ENCODE measurements at regions not wholly inside any gene's neighbourhood (a gene's known extent, or its start where the extent isn't known, plus 50 kb on each side); places are given as distances from the start of the nearest gene placed in this dataset.
"Not testable (repeated sequence)": the region's sequence is repeated elsewhere in the genome, so short reads cannot be mapped to it uniquely, and the experiment has no call there.

- H3K4me1 Mint-ChIP-seq (ENCODE audit: low read depth) = peaks cover 7% of the 10 kb centered on the region
- CTCF ChIA-PET = interaction anchor here (1.4 kb wide), 1 partner anchor 10 kb away, joined by 3 read pairs; no protein-coding TSS in a partner anchor
- no peak for DNase-seq
- POLR2A ChIA-PET = interaction anchor here (0.6 kb wide), 1 partner anchor 700 kb away, joined by 3 read pairs; no protein-coding TSS in a partner anchor
- intact Hi-C loops (cut with micrococcal nuclease) = no loop called here
- no peak overlapping the region for H3K4me3 Mint-ChIP-seq
- no peak overlapping the region for H3K27ac Mint-ChIP-seq
- H3K9me3 Mint-ChIP-seq = no peaks in the 10 kb centered on the region
- H3K27me3 Mint-ChIP-seq = peaks cover 29% of the 10 kb centered on the region
- TF ChIP-seq CTCF (IDR thresholded peaks at IDR 0.05) = no peak
- H3K36me3 Mint-ChIP-seq (ENCODE audit: low read depth) = no peaks in the 10 kb centered on the region
- ATAC-seq = no peak
Measured at GRCh38 chr15:96058103-96058851, 272.2 kb upstream of the NR2F2 start.

GRCh38 chr15:96058852-96059103 lies 271.7 kb upstream of the NR2F2 start:
- peaks cover 27% of the 10 kb centered on the region for H3K27me3 Mint-ChIP-seq
- H3K9me3 Mint-ChIP-seq; POLR2A ChIA-PET; H3K36me3 Mint-ChIP-seq (ENCODE audit: low read depth); H3K4me1 Mint-ChIP-seq (ENCODE audit: low read depth); ATAC-seq; H3K4me3 Mint-ChIP-seq; DNase-seq; intact Hi-C loops (cut with micrococcal nuclease); H3K27ac Mint-ChIP-seq: not testable (repeated sequence)
- CTCF ChIA-PET = interaction anchor here (1.4 kb wide), 1 partner anchor 11 kb away, joined by 3 read pairs; no protein-coding TSS in a partner anchor

- H3K4me3 Mint-ChIP-seq; H3K9me3 Mint-ChIP-seq; POLR2A ChIA-PET; H3K4me1 Mint-ChIP-seq (ENCODE audit: low read depth); H3K27ac Mint-ChIP-seq; H3K36me3 Mint-ChIP-seq (ENCODE audit: low read depth); intact Hi-C loops (cut with micrococcal nuclease); DNase-seq; CTCF ChIA-PET; ATAC-seq: not testable (repeated sequence)
- H3K27me3 Mint-ChIP-seq = peaks cover 20% of the 10 kb centered on the region
Measured at GRCh38 chr15:96060591-96060990, 269.9 kb upstream of the NR2F2 start.

GRCh38 chr15:96064351-96064756 lies 266.1 kb upstream of the NR2F2 start:
- no peak for ATAC-seq
- Mint-ChIP-seq H3K4me3 (no peak overlapping the region), H3K9me3 (no peaks in the 10 kb centered on the region), H3K27me3 (peaks cover 4% of the 10 kb centered on the region), H3K4me1 (ENCODE audit: low read depth) (no peaks in the 10 kb centered on the region), H3K27ac (no peak overlapping the region), H3K36me3 (ENCODE audit: low read depth) (no peaks in the 10 kb centered on the region)
- TF ChIP-seq CTCF (IDR thresholded peaks at IDR 0.05) = no peak
- DNase-seq = no peak
- intact Hi-C loops (cut with micrococcal nuclease) = no loop called here
- POLR2A ChIA-PET = no interaction called here
- CTCF ChIA-PET = no interaction called here

GRCh38 chr15:96066126-96066525 lies 264.4 kb upstream of the NR2F2 start:
- CTCF ChIA-PET = no interaction called here
- Mint-ChIP-seq H3K27ac (no peak overlapping the region), H3K4me1 (ENCODE audit: low read depth) (no peaks in the 10 kb centered on the region), H3K27me3 (peaks cover 3% of the 10 kb centered on the region), H3K36me3 (ENCODE audit: low read depth) (no peaks in the 10 kb centered on the region), H3K9me3 (no peaks in the 10 kb centered on the region), H3K4me3 (no peak overlapping the region)
- intact Hi-C loops (cut with micrococcal nuclease) = no loop called here
- DNase-seq = no peak
- no peak for TF ChIP-seq CTCF (IDR thresholded peaks at IDR 0.05)
- no peak for ATAC-seq
- POLR2A ChIA-PET = interaction anchor here (1.0 kb wide), 1 partner anchor 349 kb away, joined by 3 read pairs; no protein-coding TSS in a partner anchor

- no peak for ATAC-seq
- H3K4me3 Mint-ChIP-seq = no peak overlapping the region
- no peak overlapping the region for H3K27ac Mint-ChIP-seq
- intact Hi-C loops (cut with micrococcal nuclease) = no loop called here
- TF ChIP-seq CTCF (IDR thresholded peaks at IDR 0.05) = no peak
- POLR2A ChIA-PET = no interaction called here
- DNase-seq = no peak
- H3K9me3 Mint-ChIP-seq = no peaks in the 10 kb centered on the region
- no peaks in the 10 kb centered on the region for H3K4me1 Mint-ChIP-seq (ENCODE audit: low read depth)
- CTCF ChIA-PET = no interaction called here
- peaks cover 3% of the 10 kb centered on the region for H3K27me3 Mint-ChIP-seq
- H3K36me3 Mint-ChIP-seq (ENCODE audit: low read depth) = no peaks in the 10 kb centered on the region
Measured at GRCh38 chr15:96066852-96067495, 263.5 kb upstream of the NR2F2 start.

Measured in activated CD8-positive, alpha-beta T cell treated with anti-CD3 and anti-CD28 coated beads for 36 hours (primary cell).